Epithelial cell of proximal tubule (primary cell): ENCODE measurements at regions not wholly inside any gene's neighbourhood (a gene's known extent, or its start where the extent isn't known, plus 50 kb on each side); places are given as distances from the start of the nearest gene placed in this dataset.

Experiments used
- DNase-seq: peaks from one replicate; pipeline ENCODE4 v3.0.0-alpha.2; 2011; ENCODE audit warnings: low read depth
- H3K4me3 ChIP-seq: 2 replicates; pipeline ENCODE4 v1.5.1; 2011; ENCODE audit warnings: low read depth, mild to moderate bottlenecking, low read length
- TF ChIP-seq, protein P1 (sequence below): conservative IDR thresholded peaks from 2 replicates; pipeline ENCODE4 v1.5.1; 2012; ENCODE audit warnings: low read depth, mild to moderate bottlenecking, low read length

DNA sequence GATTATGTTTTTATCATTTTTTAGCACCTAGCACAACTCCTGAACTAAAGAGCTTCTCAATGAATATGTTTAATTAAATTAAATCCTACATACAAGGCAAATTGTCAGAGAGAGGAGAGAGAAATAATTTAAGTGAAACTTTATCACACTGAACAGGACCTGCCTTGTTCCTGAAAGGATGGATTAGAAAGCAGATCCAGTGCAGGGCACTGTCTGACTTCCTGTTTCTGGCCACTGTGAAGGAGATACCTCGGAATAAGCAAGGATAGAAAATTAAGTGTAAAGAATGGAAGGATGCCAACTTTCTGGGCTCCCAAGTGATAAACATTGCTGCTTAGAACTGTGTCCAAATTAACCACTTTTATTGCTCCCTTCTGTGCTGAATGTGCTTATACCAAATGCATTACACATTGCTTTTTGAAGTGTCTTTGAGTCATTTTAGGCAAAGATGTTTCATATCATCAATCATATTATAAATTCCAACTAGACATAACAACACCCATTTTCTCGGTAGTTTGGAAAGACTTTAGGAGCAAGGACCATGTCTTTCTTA is 89.1 kb upstream of the SPDL1 start:
- no peak overlapping the region for H3K4me3 ChIP-seq
- DNase-seq, result no peak
- TF ChIP-seq, protein P1, sequence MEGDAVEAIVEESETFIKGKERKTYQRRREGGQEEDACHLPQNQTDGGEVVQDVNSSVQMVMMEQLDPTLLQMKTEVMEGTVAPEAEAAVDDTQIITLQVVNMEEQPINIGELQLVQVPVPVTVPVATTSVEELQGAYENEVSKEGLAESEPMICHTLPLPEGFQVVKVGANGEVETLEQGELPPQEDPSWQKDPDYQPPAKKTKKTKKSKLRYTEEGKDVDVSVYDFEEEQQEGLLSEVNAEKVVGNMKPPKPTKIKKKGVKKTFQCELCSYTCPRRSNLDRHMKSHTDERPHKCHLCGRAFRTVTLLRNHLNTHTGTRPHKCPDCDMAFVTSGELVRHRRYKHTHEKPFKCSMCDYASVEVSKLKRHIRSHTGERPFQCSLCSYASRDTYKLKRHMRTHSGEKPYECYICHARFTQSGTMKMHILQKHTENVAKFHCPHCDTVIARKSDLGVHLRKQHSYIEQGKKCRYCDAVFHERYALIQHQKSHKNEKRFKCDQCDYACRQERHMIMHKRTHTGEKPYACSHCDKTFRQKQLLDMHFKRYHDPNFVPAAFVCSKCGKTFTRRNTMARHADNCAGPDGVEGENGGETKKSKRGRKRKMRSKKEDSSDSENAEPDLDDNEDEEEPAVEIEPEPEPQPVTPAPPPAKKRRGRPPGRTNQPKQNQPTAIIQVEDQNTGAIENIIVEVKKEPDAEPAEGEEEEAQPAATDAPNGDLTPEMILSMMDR, result no peak

DNA sequence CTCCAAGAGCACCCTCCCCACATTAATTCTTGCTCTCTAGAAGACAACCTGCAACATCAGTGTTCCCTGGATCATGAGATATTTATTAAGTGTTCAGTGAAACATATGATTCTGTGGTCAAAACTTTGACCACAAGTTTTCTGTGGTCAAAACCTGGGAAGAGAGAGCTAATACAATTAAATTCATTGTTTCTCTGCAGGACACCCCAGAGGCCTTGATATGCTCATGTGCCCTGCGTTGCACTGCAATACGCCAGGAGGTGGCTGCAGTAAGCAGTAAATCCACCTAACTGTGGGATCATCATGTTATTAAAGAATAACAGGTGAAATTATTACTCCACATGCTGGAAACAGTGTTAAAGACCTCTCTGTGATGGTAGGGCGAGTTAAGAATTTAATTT is 109.3 kb upstream of the SPDL1 start:
- H3K4me3 ChIP-seq, result no peak overlapping the region
- DNase-seq, result no peak
- TF ChIP-seq, protein P1, result peak; percentile 32

DNA sequence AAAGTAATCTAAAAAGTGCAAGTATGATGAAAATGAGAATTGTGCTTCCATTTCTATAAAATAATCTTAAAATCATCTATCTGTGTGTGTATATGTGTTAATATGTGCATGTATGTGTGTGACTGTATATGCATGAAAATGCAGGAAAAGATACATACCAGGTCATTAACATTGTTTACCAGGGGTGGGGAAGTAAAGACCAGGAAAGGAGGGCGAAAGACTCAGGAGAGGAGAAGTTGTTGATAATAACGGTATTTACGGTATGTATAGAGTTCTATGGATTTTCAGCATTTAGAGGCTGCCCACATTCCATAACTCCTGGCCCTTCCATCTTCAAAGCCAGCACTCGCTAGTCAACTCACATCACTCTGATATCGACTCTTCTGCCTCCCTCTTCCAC is 111.0 kb upstream of the SPDL1 start:
- TF ChIP-seq, protein P1, result no peak
- DNase-seq, result no peak
- H3K4me3 ChIP-seq, result no peak overlapping the region

DNA sequence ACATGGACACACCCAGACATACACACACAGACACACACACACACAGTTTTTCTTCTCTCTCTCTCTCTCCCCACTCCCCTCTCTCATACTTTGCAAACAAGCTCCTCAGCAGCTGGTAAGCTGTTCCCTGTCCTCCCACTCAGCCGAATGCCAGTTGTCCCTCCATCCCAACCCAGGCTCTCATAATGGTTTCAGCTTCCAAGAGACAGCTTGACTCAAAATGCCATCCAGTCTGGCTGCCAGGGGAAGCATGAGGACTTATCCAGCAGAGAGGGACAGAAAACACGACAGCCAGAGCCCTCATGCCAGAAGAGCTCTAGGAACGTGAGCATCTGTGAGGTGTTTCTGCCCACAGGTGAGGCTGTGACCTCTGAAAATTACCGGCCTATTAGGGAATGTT is 112.6 kb upstream of the SPDL1 start:
- DNase-seq, result no peak
- TF ChIP-seq, protein P1, result no peak
- no peak overlapping the region for H3K4me3 ChIP-seq

DNA sequence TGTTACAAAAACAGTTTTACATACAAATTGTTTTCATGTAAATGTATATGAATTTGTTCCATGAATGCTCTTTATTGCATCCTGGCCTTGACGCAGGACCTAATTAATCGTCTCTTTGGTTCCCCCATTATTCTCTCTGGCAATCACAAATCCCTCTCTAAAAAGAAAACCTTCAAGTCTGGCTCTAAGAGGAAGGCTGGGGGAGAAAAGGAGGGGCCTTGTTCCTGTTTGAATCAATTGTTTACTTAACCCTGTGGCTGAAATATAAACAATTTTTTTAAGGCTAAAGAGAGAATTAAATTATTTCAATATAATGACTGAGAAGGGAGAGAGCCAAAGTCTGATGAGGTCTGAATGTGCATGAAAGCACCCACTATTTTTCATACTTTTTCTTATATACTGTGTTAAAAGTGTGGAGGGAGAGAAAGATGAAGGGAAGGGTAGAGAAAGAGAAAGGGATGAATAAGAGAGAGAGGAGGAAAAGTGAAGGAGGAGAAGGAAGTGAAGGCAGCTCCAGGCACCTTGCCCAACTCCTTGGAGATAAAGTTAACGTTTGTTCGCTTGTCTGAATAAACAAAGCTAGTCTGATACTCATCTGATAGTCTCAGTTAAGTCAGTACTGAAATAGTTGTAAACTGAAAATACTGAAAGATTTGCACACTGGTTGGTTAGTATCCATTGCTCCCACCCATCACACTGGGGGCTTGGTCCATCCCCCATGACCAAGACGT is 116.4 kb upstream of the SPDL1 start:
- TF ChIP-seq, protein P1, result no peak
- no peak for DNase-seq
- H3K4me3 ChIP-seq, result no peak overlapping the region

DNA sequence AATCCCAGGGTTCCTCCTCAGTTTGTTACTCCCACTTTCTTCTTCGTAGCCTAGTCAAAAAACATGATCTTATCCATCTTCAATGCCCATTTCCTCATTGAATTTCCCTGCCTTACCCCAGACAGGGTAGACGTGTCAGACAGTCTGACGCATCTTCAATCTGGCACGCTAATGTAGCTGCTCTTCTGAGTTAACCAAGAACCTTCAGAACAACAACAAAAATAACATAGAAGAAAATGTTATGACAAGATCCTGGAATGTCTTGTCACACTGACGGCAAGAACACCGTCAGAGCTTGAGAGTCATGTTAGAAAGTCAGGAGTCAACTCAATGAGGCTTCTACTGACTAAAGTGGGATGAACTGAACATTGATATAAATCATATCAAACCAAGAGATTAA is 122.7 kb upstream of the SPDL1 start:
- no peak for DNase-seq
- TF ChIP-seq, protein P1, result no peak
- no peak overlapping the region for H3K4me3 ChIP-seq

DNA sequence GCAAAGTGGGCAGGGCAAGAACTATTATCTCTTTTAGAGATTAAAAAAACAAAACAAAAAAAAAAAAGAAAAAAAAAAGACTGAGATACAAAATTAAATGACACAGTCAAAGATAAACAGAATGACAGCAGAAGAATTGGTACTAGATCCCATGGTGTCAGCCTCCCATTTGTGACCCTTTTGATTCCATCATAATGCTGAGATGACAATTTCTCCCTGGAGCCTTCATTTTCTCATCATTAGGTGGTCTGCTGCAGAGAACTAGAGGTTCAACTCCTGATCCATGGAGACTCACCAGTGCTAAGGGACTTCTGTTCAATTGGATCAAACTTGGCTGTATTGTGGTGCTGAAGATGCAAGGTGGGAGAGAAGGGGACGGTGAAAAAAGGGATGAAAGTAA is 123.5 kb upstream of the SPDL1 start:
- TF ChIP-seq, protein P1, result no peak
- DNase-seq, result no peak
- H3K4me3 ChIP-seq, result no peak overlapping the region
